Superior temporal gyrus (tissue), 1 donor: ENCODE measurements at regions not wholly inside any gene's neighbourhood (a gene's known extent, or its start where the extent isn't known, plus 50 kb on each side); places are given as distances from the start of the nearest gene placed in this dataset.
A peak's percentile ranks its signal among the peaks of the same experiment; 100 is the strongest.

Experiments used
- DNase-seq: peaks from one replicate; pipeline ENCODE4 v3.0.0-alpha.2; 2016; ENCODE audit errors: extremely low spot score

GRCh38 chr3:178291574-178292370 lies 244.5 kb upstream of the KCNMB2 start:
- no peak for DNase-seq

GRCh38 chr3:178295292-178295912 lies 240.8 kb upstream of the KCNMB2 start:
- no peak for DNase-seq

GRCh38 chr3:178297199-178297598 lies 239.0 kb upstream of the KCNMB2 start:
- DNase-seq = no peak

GRCh38 chr3:178297740-178298139 lies 238.5 kb upstream of the KCNMB2 start:
- DNase-seq = no peak

GRCh38 chr3:178300441-178300959 lies 235.7 kb upstream of the KCNMB2 start:
- DNase-seq = no peak

GRCh38 chr3:178302966-178303930 lies 233.0 kb upstream of the KCNMB2 start:
- DNase-seq = no peak

- DNase-seq = no peak
These were observed 231.3 kb upstream of the KCNMB2 start for GRCh38 chr3:178304758-178305467.

GRCh38 chr3:178306432-178307115 lies 229.7 kb upstream of the KCNMB2 start:
- DNase-seq = no peak

- DNase-seq = no peak
These were observed 227.5 kb upstream of the KCNMB2 start for GRCh38 chr3:178308771-178309170.

- DNase-seq = no peak
These were observed 225.3 kb upstream of the KCNMB2 start for GRCh38 chr3:178310949-178311348.

GRCh38 chr3:178313716-178314115 lies 222.5 kb upstream of the KCNMB2 start:
- DNase-seq = no peak

- DNase-seq = no peak
These were observed 217.9 kb upstream of the KCNMB2 start for GRCh38 chr3:178318340-178318739.

- DNase-seq = no peak
These were observed 217.1 kb upstream of the KCNMB2 start for GRCh38 chr3:178318941-178319816.

GRCh38 chr3:178320456-178321351 lies 215.5 kb upstream of the KCNMB2 start:
- DNase-seq = peak; percentile 46

GRCh38 chr3:178324356-178324755 lies 211.9 kb upstream of the KCNMB2 start:
- DNase-seq = no peak

- DNase-seq = peak; percentile 72
These were observed 210.9 kb upstream of the KCNMB2 start for GRCh38 chr3:178325330-178325729.

GRCh38 chr3:178329936-178330335 lies 206.3 kb upstream of the KCNMB2 start:
- no peak for DNase-seq

- DNase-seq = no peak
These were observed 202.0 kb upstream of the KCNMB2 start for GRCh38 chr3:178334239-178334638.

- no peak for DNase-seq
These were observed 199.9 kb upstream of the KCNMB2 start for GRCh38 chr3:178336336-178336735.
